GM12864 (cell line): ENCODE measurements at regions not wholly inside any gene's neighbourhood (a gene's known extent, or its start where the extent isn't known, plus 50 kb on each side); places are given as distances from the start of the nearest gene placed in this dataset.

Experiments used
- DNase-seq: peaks from one replicate; pipeline ENCODE4 v3.0.0-alpha.2; 2011; ENCODE audit warnings: low read depth
- H3K4me3 ChIP-seq: 2 replicates; pipeline ENCODE4 v1.5.1; 2011; ENCODE audit warnings: mild to moderate bottlenecking, low read depth, low read length, control low read depth
- TF ChIP-seq, protein P1 (sequence below): IDR thresholded peaks from 2 replicates; pipeline ENCODE4 v1.5.1; 2011; ENCODE audit warnings: low read depth, mild to moderate bottlenecking, moderate library complexity, low read length, control low read depth, inconsistent platforms; ENCODE audit errors: missing control alignments

GRCh38 chr12:90257927-90258624, 549.4 kb upstream of the ATP2B1 start:
- no peak overlapping the region for H3K4me3 ChIP-seq
- DNase-seq = no peak
- TF ChIP-seq, protein P1, sequence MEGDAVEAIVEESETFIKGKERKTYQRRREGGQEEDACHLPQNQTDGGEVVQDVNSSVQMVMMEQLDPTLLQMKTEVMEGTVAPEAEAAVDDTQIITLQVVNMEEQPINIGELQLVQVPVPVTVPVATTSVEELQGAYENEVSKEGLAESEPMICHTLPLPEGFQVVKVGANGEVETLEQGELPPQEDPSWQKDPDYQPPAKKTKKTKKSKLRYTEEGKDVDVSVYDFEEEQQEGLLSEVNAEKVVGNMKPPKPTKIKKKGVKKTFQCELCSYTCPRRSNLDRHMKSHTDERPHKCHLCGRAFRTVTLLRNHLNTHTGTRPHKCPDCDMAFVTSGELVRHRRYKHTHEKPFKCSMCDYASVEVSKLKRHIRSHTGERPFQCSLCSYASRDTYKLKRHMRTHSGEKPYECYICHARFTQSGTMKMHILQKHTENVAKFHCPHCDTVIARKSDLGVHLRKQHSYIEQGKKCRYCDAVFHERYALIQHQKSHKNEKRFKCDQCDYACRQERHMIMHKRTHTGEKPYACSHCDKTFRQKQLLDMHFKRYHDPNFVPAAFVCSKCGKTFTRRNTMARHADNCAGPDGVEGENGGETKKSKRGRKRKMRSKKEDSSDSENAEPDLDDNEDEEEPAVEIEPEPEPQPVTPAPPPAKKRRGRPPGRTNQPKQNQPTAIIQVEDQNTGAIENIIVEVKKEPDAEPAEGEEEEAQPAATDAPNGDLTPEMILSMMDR = no peak

DNA sequence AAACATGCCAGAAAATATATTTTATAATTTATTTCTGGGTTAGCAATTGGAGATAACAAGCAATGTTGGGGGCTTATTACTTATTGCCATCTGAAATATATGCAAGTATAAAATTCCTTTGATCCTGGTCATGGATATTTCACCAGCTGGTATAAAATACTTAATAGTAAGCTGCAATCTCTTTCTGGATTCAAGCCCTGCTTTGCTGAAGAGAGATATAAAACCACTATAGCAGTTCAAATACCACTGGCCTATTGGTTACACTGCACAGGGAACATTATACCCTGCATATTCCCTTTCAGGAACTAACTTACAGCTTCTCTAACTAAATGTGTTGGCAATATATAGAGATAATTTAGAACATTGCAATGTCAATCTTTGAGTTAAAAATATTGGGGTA, 546.2 kb upstream of the ATP2B1 start:
- no peak overlapping the region for H3K4me3 ChIP-seq
- TF ChIP-seq, protein P1 = no peak
- no peak for DNase-seq

DNA sequence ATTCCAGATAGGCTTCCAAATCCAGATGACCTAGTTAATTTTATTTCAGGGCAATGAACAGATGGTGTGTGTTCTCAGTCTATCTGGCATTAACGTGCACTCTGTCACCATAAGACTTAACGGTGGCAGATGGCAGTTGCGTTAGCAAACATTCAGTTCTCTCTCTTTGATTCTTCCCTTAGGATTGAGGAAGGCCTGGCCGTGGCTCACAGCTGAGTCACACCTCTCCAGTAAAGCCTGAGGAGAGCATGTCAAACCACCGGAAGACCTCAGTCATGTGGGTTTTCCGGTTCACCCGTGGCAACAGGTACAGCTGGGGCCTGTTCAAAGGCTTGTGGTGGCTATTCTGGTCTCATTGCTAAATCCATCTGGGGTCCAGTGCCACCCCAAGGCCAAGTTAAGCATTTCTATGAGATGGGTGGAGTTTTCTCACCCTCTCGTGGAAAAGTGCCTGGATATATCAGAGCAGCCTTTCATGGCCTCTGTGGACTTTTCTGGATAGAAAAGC, 545.1 kb upstream of the ATP2B1 start:
- peak; percentile 87 for DNase-seq
- no peak overlapping the region for H3K4me3 ChIP-seq
- TF ChIP-seq, protein P1 = peak; percentile 59

DNA sequence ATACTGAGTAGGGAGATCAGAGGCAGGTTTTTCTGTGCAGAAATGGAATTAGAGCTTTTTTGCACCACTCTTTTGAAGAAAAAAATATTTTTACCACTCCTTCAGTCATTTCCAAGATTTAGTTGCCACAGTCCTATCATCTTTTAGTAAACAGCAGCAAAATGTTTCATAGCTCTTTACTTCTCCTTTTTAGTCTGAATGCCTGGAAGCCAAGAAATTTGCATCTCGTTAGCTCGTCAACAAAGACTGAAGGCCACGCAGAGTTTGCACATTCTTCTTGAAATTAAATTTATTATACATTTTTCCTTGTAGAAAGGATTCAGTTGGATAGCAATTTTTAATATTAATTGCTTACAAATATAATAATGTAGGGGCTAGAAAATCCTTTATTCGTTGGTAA, 544.5 kb upstream of the ATP2B1 start:
- TF ChIP-seq, protein P1 = no peak
- H3K4me3 ChIP-seq = no peak overlapping the region
- peak; percentile 13 for DNase-seq

DNA sequence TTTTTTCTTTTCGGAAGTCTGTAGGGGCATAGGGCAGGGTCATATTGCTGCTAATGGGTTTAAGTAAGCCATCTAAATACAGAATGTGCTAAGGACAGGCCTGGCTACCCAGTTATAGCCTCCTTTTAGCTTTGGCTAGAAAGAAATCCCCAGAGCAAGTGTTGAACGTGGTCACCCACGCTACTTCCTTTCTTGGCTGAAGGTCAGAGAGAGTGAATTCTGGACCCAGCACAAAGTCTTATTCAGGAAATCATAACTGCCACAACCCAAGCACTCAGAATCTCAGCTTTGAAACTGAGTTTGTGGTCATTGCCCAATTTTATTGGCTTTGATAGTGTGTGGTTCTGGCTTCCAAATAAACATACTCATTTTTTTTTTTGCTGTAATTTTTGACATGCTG, 542.1 kb upstream of the ATP2B1 start:
- DNase-seq = no peak
- H3K4me3 ChIP-seq = no peak overlapping the region
- TF ChIP-seq, protein P1 = no peak

- TF ChIP-seq, protein P1 = no peak
- DNase-seq = no peak
- no peak overlapping the region for H3K4me3 ChIP-seq
Observed at GRCh38 chr12:90250042-90250441, 541.4 kb upstream of the ATP2B1 start.

DNA sequence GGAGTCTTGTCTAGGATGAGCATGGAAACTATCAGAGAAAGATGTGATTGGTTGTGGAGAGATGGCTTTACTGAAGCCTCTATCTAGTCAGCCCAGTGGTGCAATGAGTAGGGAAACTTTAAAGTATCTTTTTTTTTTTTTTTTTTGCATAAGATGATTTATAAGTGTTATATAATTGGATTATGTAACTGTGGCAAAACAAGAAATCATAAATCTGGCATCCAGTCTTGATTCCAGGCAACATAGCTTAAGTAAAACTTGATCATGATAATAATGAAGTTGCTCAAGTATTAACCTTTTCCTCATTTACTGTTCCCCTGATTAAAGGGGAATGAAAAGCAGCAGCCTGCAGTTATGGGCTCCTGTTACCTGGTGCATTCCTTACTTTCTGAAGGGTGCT, 538.0 kb upstream of the ATP2B1 start:
- TF ChIP-seq, protein P1 = no peak
- H3K4me3 ChIP-seq = no peak overlapping the region
- DNase-seq = no peak
